ENCODE measurements at regions not wholly inside any gene's neighbourhood (a gene's known extent, or its start where the extent isn't known, plus 50 kb on each side); places are given as distances from the start of the nearest gene placed in this dataset.

DNA sequence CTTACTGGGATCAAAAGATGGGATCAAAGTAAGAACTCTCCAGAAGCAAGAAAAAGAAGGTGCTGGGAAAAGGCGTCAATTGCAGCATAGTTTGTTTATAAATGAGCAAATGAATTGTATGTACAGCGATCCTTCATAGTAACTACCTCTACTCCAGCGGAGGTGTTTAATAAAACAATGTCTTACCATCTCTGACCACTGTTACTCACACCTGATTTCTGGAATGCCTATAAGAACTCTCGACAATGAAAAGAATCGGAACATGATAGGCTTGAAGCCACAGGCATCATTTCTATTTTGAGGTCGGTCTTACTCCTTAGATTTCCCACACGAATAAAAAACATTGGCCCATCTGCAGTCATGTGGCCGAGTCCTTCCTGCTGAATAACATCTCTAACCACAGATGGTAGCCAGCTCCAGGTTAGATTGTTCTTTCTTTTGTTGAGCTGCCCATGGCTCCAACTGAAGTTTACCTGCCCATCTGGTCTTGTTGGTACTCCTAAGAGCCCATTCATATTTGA lies 67.6 kb downstream of the CLDN34 start:
- no peak overlapping the region for H3K27ac ChIP-seq

DNA sequence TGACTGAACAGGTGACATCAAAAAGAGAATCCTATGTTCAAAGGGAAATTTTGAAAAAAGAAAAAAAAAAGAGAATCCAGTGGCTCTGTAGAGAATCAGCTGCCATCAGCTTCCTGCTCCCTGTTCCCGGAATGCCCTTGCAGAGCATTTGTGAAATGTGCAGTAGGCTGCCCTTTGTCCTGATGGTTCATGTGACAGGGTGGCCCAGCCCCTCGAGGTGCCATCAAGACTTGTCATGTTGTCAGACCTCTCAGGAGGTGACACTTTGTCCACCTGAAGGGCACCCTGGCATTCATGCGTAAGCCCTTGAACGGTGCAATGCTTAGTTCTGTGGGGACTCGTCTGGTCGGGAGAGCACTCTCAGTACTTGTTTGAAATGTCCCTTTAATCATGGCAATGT lies 71.4 kb downstream of the CLDN34 start:
- no peaks in the 10 kb centered on the region for H3K4me1 ChIP-seq
- DNase-seq (ENCODE audit: low spot score in 2 of 2): no peak

More for the DNA sequence above, 67.6 kb downstream of the CLDN34 start:
- no peak overlapping the region for H3K4me3 ChIP-seq
- no peaks in the 10 kb centered on the region for H3K36me3 ChIP-seq
- no peak for DNase-seq (ENCODE audit: low spot score in 2 of 2)
- H3K27me3 ChIP-seq: peaks cover 0 to 17% of the 10 kb centered on the region in 2 donors
- H3K9me3 ChIP-seq: no peaks in the 10 kb centered on the region
- no peaks in the 10 kb centered on the region for H3K4me1 ChIP-seq
- TF ChIP-seq POLR2A (IDR thresholded peaks at IDR 0.05) (no peak), POLR2AphosphoS5 (IDR thresholded peaks at IDR 0.05) (no peak)
- TF ChIP-seq, protein P1, sequence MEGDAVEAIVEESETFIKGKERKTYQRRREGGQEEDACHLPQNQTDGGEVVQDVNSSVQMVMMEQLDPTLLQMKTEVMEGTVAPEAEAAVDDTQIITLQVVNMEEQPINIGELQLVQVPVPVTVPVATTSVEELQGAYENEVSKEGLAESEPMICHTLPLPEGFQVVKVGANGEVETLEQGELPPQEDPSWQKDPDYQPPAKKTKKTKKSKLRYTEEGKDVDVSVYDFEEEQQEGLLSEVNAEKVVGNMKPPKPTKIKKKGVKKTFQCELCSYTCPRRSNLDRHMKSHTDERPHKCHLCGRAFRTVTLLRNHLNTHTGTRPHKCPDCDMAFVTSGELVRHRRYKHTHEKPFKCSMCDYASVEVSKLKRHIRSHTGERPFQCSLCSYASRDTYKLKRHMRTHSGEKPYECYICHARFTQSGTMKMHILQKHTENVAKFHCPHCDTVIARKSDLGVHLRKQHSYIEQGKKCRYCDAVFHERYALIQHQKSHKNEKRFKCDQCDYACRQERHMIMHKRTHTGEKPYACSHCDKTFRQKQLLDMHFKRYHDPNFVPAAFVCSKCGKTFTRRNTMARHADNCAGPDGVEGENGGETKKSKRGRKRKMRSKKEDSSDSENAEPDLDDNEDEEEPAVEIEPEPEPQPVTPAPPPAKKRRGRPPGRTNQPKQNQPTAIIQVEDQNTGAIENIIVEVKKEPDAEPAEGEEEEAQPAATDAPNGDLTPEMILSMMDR (IDR thresholded peaks at IDR 0.05): no peak
- intact Hi-C loops (cut with DNase I; ENCODE audit: low total_unique reads): no loop called here

DNA sequence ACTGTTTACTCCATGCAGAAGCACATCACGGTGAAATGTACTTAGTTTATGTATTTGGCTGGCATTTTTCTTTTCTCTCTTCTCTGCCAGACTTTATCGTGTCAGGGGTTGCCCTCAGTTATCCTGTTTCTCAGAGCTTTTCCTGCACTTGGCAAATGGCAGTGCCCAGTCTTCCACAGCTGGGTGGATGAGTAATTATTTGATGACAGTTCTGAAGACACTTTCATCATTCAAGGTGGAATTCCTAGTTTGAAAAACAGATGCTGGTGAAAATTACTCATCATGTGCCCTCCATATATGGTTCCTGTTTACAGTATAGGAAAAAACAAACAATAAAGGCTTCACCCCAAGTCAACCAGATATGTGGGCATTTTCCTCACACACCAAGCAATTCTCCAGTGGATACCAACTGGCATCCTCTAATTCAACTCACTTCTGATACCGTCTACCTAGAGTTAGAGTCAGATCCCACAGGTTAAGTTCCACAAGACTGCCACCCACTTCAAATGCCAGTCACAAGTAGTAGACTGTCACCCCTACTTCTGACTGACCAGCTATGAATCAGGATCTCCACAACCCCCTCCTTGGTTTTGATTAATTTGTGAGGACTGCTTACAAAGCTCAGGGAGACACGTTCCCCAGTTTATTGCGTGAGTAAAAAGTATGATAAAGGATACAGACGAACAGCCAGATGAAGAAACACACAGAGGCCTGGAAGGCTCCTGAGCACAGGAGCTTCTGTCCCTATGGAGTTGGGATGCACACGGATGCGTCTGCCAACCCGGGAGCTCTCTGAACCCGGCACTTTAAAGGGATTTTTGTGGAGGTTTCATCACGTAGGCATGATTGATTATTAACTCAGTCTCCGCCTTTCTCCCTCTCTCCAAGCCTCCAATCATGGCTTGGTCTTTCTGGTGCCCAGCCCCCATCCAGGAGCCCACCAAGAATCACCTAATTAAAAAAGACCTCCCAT lies 72.9 kb downstream of the CLDN34 start:
- Histone ChIP-seq H3K4me1 (no peaks in the 10 kb centered on the region), H3K27ac (no peak overlapping the region), H3K36me3 (no peaks in the 10 kb centered on the region), H3K4me3 (no peak overlapping the region), H3K27me3 (peaks cover 0 to 15% of the 10 kb centered on the region in 2 donors), H3K9me3 (no peaks in the 10 kb centered on the region)
- no peak for DNase-seq (ENCODE audit: low spot score in 2 of 2)
- no peak for TF ChIP-seq POLR2AphosphoS5 (IDR thresholded peaks at IDR 0.05)
- TF ChIP-seq, protein P1 (IDR thresholded peaks at IDR 0.05): no peak
- no peak for TF ChIP-seq POLR2A (IDR thresholded peaks at IDR 0.05)
- intact Hi-C loops (cut with DNase I; ENCODE audit: low total_unique reads): no loop called here

More for the DNA sequence above, 71.4 kb downstream of the CLDN34 start:
- Histone ChIP-seq H3K4me3 (no peak overlapping the region), H3K27me3 (peaks cover 0 to 13% of the 10 kb centered on the region in 2 donors), H3K9me3 (no peaks in the 10 kb centered on the region), H3K27ac (no peak overlapping the region), H3K36me3 (no peaks in the 10 kb centered on the region)
- intact Hi-C loops (cut with DNase I; ENCODE audit: low total_unique reads): no loop called here
- TF ChIP-seq POLR2A (IDR thresholded peaks at IDR 0.05): no peak

DNA sequence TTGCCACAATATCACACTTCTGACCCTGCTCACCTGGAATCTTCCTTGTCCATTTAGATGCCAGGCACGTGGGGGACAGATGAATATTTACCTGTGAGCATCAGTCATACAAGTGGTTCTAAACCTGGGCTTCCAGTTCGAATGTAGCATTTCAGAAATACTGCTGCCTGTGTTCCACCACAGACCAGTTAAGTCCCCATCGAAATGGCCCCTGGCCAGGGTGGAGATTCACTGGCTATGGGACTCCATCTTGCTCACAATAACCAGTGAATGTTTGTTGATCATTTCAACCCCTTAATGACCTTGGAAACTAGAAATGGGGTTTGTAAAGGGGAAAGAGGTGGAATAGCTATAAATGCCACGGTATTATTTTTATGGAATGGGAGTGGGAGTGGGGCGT lies 73.8 kb downstream of the CLDN34 start:
- Histone ChIP-seq H3K9me3 (no peaks in the 10 kb centered on the region), H3K27me3 (peaks cover 0 to 11% of the 10 kb centered on the region in 2 donors), H3K27ac (no peak overlapping the region), H3K4me3 (no peak overlapping the region), H3K36me3 (no peaks in the 10 kb centered on the region), H3K4me1 (no peaks in the 10 kb centered on the region)
- intact Hi-C loops (cut with DNase I; ENCODE audit: low total_unique reads): no loop called here
- no peak for DNase-seq (ENCODE audit: low spot score in 2 of 2)
- TF ChIP-seq, protein P1 (IDR thresholded peaks at IDR 0.05): no peak
- no peak for TF ChIP-seq POLR2AphosphoS5 (IDR thresholded peaks at IDR 0.05)
- TF ChIP-seq POLR2A (IDR thresholded peaks at IDR 0.05): no peak

DNA sequence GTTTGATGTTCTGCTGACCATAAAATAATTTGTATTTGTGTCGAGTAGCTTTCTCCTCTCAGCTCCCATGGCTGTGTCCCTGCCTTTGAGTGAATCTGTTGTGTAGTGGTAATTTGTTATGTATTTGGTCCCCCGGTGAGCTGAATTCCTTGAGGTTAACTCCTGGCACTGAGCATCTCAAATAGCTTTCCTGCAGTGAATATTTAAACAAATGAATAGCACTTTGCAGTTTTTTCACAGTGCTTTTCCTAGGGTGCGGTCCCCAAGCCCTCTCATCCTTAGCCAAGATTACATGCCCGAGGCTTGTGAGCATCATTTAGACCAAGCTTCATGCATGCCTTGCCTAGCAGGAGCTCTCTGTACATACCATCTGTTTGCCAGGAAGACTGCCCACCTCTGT lies 74.2 kb downstream of the CLDN34 start:
- H3K4me3 ChIP-seq: no peak overlapping the region
- peak in 1 of 2 donors; percentile 30 for DNase-seq (ENCODE audit: low spot score in 2 of 2)
- TF ChIP-seq, protein P1 (IDR thresholded peaks at IDR 0.05): no peak
- TF ChIP-seq POLR2A (IDR thresholded peaks at IDR 0.05) (no peak), POLR2AphosphoS5 (IDR thresholded peaks at IDR 0.05) (no peak)
- no peak overlapping the region for H3K27ac ChIP-seq
- H3K27me3 ChIP-seq: peaks cover 0 to 11% of the 10 kb centered on the region in 2 donors
- no peaks in the 10 kb centered on the region for H3K4me1 ChIP-seq
- intact Hi-C loops (cut with DNase I; ENCODE audit: low total_unique reads): no loop called here
- no peaks in the 10 kb centered on the region for H3K36me3 ChIP-seq
- H3K9me3 ChIP-seq: no peaks in the 10 kb centered on the region

Data from breast epithelium (tissue), 4 donors.